ENCODE measurements at regions not wholly inside any gene's neighbourhood (a gene's known extent, or its start where the extent isn't known, plus 50 kb on each side); places are given as distances from the start of the nearest gene placed in this dataset.
"Not testable (repeated sequence)": the region's sequence is repeated elsewhere in the genome, so short reads cannot be mapped to it uniquely, and the experiment has no call there.

GRCh38 chr4:97325751-97326150, 817.5 kb downstream of the STPG2 start:
- TF ChIP-seq CTCF (IDR thresholded peaks at IDR 0.05; ENCODE audit: low read depth, low read length, missing input control); RXRA (IDR thresholded peaks at IDR 0.05); MAX (IDR thresholded peaks at IDR 0.05); RAD21 (IDR thresholded peaks at IDR 0.05); REST (IDR thresholded peaks at IDR 0.05); JUND (IDR thresholded peaks at IDR 0.05); ATF3 (IDR thresholded peaks at IDR 0.05); GABPA (IDR thresholded peaks at IDR 0.05 in 1 of 2, conservative IDR thresholded peaks at IDR 0.05 in 1 of 2); HNF4G (IDR thresholded peaks at IDR 0.05): not testable (repeated sequence)

Measured in liver (tissue), 3 donors.